ENCODE measurements at regions not wholly inside any gene's neighbourhood (a gene's known extent, or its start where the extent isn't known, plus 50 kb on each side); places are given as distances from the start of the nearest gene placed in this dataset.

DNA sequence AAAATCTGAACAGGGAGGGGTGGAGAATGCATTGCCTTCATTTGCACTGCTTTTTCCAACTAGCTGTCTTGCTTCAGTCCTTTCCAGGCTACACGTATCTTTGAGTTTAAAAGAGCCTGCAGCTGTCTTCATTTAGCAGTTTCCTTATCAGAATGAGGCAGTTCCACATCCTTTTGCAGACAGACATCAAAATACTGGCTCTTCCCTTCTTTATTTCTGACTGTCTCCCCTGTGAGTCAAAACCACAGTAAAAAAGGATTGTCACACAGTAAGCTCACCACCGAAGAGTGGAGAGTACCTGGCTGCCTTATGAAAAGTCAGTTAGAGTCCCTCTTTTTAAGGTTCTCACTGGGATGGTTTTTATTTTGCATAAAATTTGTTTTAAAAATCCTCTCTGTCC, 205.5 kb upstream of the CD96 start:
- TF ChIP-seq, protein P1, sequence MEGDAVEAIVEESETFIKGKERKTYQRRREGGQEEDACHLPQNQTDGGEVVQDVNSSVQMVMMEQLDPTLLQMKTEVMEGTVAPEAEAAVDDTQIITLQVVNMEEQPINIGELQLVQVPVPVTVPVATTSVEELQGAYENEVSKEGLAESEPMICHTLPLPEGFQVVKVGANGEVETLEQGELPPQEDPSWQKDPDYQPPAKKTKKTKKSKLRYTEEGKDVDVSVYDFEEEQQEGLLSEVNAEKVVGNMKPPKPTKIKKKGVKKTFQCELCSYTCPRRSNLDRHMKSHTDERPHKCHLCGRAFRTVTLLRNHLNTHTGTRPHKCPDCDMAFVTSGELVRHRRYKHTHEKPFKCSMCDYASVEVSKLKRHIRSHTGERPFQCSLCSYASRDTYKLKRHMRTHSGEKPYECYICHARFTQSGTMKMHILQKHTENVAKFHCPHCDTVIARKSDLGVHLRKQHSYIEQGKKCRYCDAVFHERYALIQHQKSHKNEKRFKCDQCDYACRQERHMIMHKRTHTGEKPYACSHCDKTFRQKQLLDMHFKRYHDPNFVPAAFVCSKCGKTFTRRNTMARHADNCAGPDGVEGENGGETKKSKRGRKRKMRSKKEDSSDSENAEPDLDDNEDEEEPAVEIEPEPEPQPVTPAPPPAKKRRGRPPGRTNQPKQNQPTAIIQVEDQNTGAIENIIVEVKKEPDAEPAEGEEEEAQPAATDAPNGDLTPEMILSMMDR (conservative IDR thresholded peaks at IDR 0.05; ENCODE audit: low read depth in 2 of 2) = no peak
- TF ChIP-seq, protein P2, sequence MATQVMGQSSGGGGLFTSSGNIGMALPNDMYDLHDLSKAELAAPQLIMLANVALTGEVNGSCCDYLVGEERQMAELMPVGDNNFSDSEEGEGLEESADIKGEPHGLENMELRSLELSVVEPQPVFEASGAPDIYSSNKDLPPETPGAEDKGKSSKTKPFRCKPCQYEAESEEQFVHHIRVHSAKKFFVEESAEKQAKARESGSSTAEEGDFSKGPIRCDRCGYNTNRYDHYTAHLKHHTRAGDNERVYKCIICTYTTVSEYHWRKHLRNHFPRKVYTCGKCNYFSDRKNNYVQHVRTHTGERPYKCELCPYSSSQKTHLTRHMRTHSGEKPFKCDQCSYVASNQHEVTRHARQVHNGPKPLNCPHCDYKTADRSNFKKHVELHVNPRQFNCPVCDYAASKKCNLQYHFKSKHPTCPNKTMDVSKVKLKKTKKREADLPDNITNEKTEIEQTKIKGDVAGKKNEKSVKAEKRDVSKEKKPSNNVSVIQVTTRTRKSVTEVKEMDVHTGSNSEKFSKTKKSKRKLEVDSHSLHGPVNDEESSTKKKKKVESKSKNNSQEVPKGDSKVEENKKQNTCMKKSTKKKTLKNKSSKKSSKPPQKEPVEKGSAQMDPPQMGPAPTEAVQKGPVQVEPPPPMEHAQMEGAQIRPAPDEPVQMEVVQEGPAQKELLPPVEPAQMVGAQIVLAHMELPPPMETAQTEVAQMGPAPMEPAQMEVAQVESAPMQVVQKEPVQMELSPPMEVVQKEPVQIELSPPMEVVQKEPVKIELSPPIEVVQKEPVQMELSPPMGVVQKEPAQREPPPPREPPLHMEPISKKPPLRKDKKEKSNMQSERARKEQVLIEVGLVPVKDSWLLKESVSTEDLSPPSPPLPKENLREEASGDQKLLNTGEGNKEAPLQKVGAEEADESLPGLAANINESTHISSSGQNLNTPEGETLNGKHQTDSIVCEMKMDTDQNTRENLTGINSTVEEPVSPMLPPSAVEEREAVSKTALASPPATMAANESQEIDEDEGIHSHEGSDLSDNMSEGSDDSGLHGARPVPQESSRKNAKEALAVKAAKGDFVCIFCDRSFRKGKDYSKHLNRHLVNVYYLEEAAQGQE (IDR thresholded peaks at IDR 0.05; ENCODE audit: unreplicated experiment) = no peak
- no peak for TF ChIP-seq JUNB (IDR thresholded peaks at IDR 0.05; ENCODE audit: unreplicated experiment)
- TF ChIP-seq STAT1 (IDR thresholded peaks at IDR 0.05; ENCODE audit: unreplicated experiment) = no peak
